B cell (primary cell): ENCODE measurements at regions not wholly inside any gene's neighbourhood (a gene's known extent, or its start where the extent isn't known, plus 50 kb on each side); places are given as distances from the start of the nearest gene placed in this dataset.

Experiments used
- CTCF ChIP-seq: fragments of 200-600 bp; IDR thresholded peaks from one replicate; pipeline ENCODE4 v1.8.0; 2022; ENCODE audit warnings: antibody characterized with exemption, mild to moderate bottlenecking
- EZH2 ChIP-seq: IDR thresholded peaks from 2 replicates; pipeline ENCODE4 v1.6.1; 2012; ENCODE audit warnings: borderline replicate concordance, low read depth, mild to moderate bottlenecking, moderate library complexity, low read length; ENCODE audit not compliant: insufficient read depth, poor library complexity, severe bottlenecking

- no peak for TF ChIP-seq CTCF
- TF ChIP-seq EZH2 = no peak
Observed at GRCh38 chr6:56328728-56329090, 81.3 kb upstream of the COL21A1 start.
